Vagina (tissue), 2 donors: ENCODE measurements at regions not wholly inside any gene's neighbourhood (a gene's known extent, or its start where the extent isn't known, plus 50 kb on each side); places are given as distances from the start of the nearest gene placed in this dataset.

Experiments used
- CTCF ChIP-seq, 3 experiments: fragments of 450-650 bp in 2 of 3; fragments of 200-600 bp in 1 of 3; sonication (generic) in 1 of 3; IDR thresholded peaks; one replicate each; pipeline ENCODE4 v1.5.1; 2017 to 2019; ENCODE audit warnings: antibody characterized with exemption in 3 of 3, mild to moderate bottlenecking in 2 of 3, moderate library complexity in 2 of 3
- POLR2AphosphoS5 ChIP-seq, 2 donors: sonication (generic); formaldehyde crosslinking; IDR thresholded peaks; one replicate each; pipeline ENCODE4 v1.9.0; 2017; ENCODE audit warnings: antibody characterized with exemption in 2 of 2, mild to moderate bottlenecking in 2 of 2, low read depth in 1 of 2; ENCODE audit not compliant: insufficient read depth in 1 of 2

- TF ChIP-seq CTCF (IDR thresholded peaks at IDR 0.05), result no peak
- TF ChIP-seq POLR2AphosphoS5 (IDR thresholded peaks at IDR 0.05; ENCODE audit: insufficient read depth in 1 of 2, low read depth in 1 of 2), result no peak
These were observed 66.7 kb upstream of the ESR1 start for GRCh38 chr6:151740820-151741219.
